ENCODE measurements at regions not wholly inside any gene's neighbourhood (a gene's known extent, or its start where the extent isn't known, plus 50 kb on each side); places are given as distances from the start of the nearest gene placed in this dataset.

GRCh38 chr18:78838183-78838582 lies 141.4 kb upstream of the SALL3 start:
- DNase-seq (ENCODE audit: low read depth in 3 of 3) = no peak

GRCh38 chr18:78849046-78849445 lies 130.6 kb upstream of the SALL3 start:
- DNase-seq (ENCODE audit: low read depth in 3 of 3) = no peak

- DNase-seq (ENCODE audit: low read depth in 3 of 3) = no peak
Measured at GRCh38 chr18:78849458-78849857, 130.2 kb upstream of the SALL3 start.

GRCh38 chr18:78853341-78853740 lies 126.3 kb upstream of the SALL3 start:
- DNase-seq (ENCODE audit: low read depth in 3 of 3) = no peak

- no peak for DNase-seq (ENCODE audit: low read depth in 3 of 3)
Measured at GRCh38 chr18:78855188-78855587, 124.4 kb upstream of the SALL3 start.

- no peak for DNase-seq (ENCODE audit: low read depth in 3 of 3)
Measured at GRCh38 chr18:78856569-78857313, 122.9 kb upstream of the SALL3 start.

GRCh38 chr18:78857314-78858150 lies 122.1 kb upstream of the SALL3 start:
- no peak for DNase-seq (ENCODE audit: low read depth in 3 of 3)

- DNase-seq (ENCODE audit: low read depth in 3 of 3) = no peak
Measured at GRCh38 chr18:78859686-78860085, 119.9 kb upstream of the SALL3 start.

- DNase-seq (ENCODE audit: low read depth in 3 of 3) = no peak
Measured at GRCh38 chr18:78860117-78860516, 119.5 kb upstream of the SALL3 start.

GRCh38 chr18:78861116-78861515 lies 118.5 kb upstream of the SALL3 start:
- no peak for DNase-seq (ENCODE audit: low read depth in 3 of 3)

GRCh38 chr18:78861706-78862105 lies 117.9 kb upstream of the SALL3 start:
- no peak for DNase-seq (ENCODE audit: low read depth in 3 of 3)

- no peak for DNase-seq (ENCODE audit: low read depth in 3 of 3)
Measured at GRCh38 chr18:78862395-78862794, 117.2 kb upstream of the SALL3 start.

- no peak for DNase-seq (ENCODE audit: low read depth in 3 of 3)
Measured at GRCh38 chr18:78865056-78865598, 114.5 kb upstream of the SALL3 start.

- DNase-seq (ENCODE audit: low read depth in 3 of 3) = no peak
Measured at GRCh38 chr18:78865771-78866310, 113.8 kb upstream of the SALL3 start.

GRCh38 chr18:78867131-78867530 lies 112.5 kb upstream of the SALL3 start:
- no peak for DNase-seq (ENCODE audit: low read depth in 3 of 3)

GRCh38 chr18:78868330-78869316 lies 111.0 kb upstream of the SALL3 start:
- DNase-seq (ENCODE audit: low read depth in 3 of 3) = no peak

- DNase-seq (ENCODE audit: low read depth in 3 of 3) = no peak
Measured at GRCh38 chr18:78871618-78872017, 108.0 kb upstream of the SALL3 start.

GRCh38 chr18:78873926-78874500 lies 105.6 kb upstream of the SALL3 start:
- no peak for DNase-seq (ENCODE audit: low read depth in 3 of 3)

GRCh38 chr18:78875016-78875777 lies 104.4 kb upstream of the SALL3 start:
- DNase-seq (ENCODE audit: low read depth in 3 of 3) = peak in 1 of 3 experiments; percentile 24

Data from stimulated activated CD4-positive, alpha-beta T cell treated with anti-CD3 and anti-CD28 coated beads, TNF-alpha, amount 100 ng/mL, for 24 hours (primary cell).